BLaER1 (cell line): ENCODE measurements at regions not wholly inside any gene's neighbourhood (a gene's known extent, or its start where the extent isn't known, plus 50 kb on each side); places are given as distances from the start of the nearest gene placed in this dataset.
"Not testable (repeated sequence)": the region's sequence is repeated elsewhere in the genome, so short reads cannot be mapped to it uniquely, and the experiment has no call there.

Experiments used
- H3K27ac ChIP-seq: shearing (Covaris generic); formaldehyde crosslinking; 2 replicates; pipeline ENCODE4 v1.8.1; 2022
- H3K27me3 ChIP-seq: shearing (Covaris generic); formaldehyde crosslinking; 2 replicates; pipeline ENCODE4 v1.8.1; 2022
- H3K36me3 ChIP-seq: shearing (Covaris generic); formaldehyde crosslinking; 2 replicates; pipeline ENCODE4 v1.8.1; 2022
- H3K4me1 ChIP-seq: shearing (Covaris generic); formaldehyde crosslinking; 2 replicates; pipeline ENCODE4 v1.8.1; 2022
- H3K4me2 ChIP-seq: shearing (Covaris generic); formaldehyde crosslinking; 2 replicates; pipeline ENCODE4 v1.8.1; 2022
- H3K4me3 ChIP-seq: shearing (Covaris generic); formaldehyde crosslinking; 2 replicates; pipeline ENCODE4 v1.8.1; 2022
- H3K9ac ChIP-seq: shearing (Covaris generic); formaldehyde crosslinking; 2 replicates; pipeline ENCODE4 v1.8.1; 2022
- H3K9me3 ChIP-seq: shearing (Covaris generic); formaldehyde crosslinking; 2 replicates; pipeline ENCODE4 v1.8.1; 2022
- H4K20me1 ChIP-seq: shearing (Covaris generic); formaldehyde crosslinking; 2 replicates; pipeline ENCODE4 v1.8.1; 2022
- Cebpa-rat ChIP-seq: shearing (Covaris generic); IDR thresholded peaks from 2 replicates; pipeline ENCODE4 v1.8.1; 2022

DNA sequence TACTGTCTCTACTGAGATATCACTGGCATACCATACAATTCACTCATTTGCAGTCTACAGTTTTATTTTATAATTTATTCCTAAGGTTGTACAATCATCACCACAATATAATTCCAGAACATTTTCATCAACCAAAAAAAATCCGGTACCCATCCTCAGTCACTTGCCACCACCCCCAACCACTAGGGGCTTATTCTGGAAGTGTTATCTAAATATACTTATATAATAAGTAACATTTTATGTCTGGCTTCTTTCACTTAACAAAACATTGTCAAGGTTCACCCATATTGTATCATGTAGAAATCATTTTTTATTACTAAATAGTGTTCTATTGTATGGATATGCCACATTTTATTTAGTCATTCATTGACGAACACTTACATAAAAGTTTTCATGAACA lies 440.8 kb downstream of the RNF144A start:
- no peak overlapping the region for H3K9ac ChIP-seq
- no peak overlapping the region for H3K4me2 ChIP-seq
- TF ChIP-seq Cebpa-rat = no peak
- H3K4me3 ChIP-seq = no peak overlapping the region
- H4K20me1 ChIP-seq = no peaks in the 10 kb centered on the region
- no peaks in the 10 kb centered on the region for H3K36me3 ChIP-seq
- no peaks in the 10 kb centered on the region for H3K4me1 ChIP-seq
- H3K27ac ChIP-seq = no peak overlapping the region
- H3K9me3 ChIP-seq = no peaks in the 10 kb centered on the region
- no peaks in the 10 kb centered on the region for H3K27me3 ChIP-seq

DNA sequence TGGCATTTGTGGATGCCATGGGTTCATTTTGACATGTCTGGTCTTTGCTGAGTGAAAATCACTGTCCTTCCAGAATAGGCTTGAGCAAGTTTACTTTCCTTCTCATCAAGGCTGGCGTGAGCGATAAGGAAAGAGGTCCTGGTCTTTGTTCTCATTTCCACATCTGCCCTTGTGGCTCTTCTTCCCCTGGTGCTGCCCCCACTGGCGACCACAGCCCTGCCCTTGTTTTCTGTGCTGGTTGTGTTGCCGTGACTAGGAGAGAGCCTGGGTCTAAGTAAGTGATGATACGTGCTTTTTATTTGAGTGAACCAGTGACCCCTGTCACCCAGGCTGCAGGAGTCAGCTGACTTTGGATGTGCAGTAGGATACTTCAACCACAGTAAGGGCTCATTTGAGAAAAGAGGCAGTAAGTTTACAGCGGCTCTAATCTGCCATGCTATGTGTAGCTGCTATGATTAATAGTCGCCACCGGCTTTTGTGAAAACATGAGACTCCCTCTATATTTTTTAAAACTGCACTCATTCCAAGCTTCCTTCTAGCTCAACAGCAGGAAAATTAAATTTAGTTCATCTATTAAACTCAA lies 441.7 kb downstream of the RNF144A start:
- H3K36me3 ChIP-seq = no peaks in the 10 kb centered on the region
- TF ChIP-seq Cebpa-rat = no peak

DNA sequence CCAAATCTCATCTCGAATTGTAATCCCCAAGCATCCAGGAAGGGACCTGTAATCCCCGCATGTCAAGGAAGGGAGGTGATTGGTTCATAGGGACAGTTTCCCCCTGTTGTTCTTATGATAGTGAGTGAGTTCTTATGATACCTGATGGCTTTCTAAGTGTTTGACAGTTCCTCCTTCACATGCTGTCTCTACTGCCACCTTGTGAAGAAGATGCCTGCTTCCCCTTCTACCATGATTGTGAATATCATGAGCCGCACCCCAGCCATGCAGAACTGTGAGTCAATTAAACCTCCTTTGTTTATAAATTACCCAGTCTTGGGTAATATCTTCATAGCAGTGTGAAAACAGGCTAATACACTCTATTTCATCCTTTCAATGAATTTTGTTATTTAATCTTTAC lies 446.7 kb downstream of the RNF144A start:
- TF ChIP-seq Cebpa-rat = no peak
- Histone ChIP-seq H3K9ac (no peak overlapping the region), H3K36me3 (no peaks in the 10 kb centered on the region), H3K27ac (no peak overlapping the region), H3K4me3 (no peak overlapping the region), H3K9me3 (peaks cover 13% of the 10 kb centered on the region), H3K4me2 (no peak overlapping the region), H4K20me1 (no peaks in the 10 kb centered on the region), H3K4me1 (peaks cover 13% of the 10 kb centered on the region), H3K27me3 (no peaks in the 10 kb centered on the region)

More for the DNA sequence above, 441.7 kb downstream of the RNF144A start:
- Histone ChIP-seq H3K4me1 (no peaks in the 10 kb centered on the region), H3K27me3 (no peaks in the 10 kb centered on the region), H3K9me3 (no peaks in the 10 kb centered on the region), H3K4me3 (no peak overlapping the region), H3K27ac (no peak overlapping the region), H3K4me2 (no peak overlapping the region), H3K9ac (no peak overlapping the region), H4K20me1 (no peaks in the 10 kb centered on the region)

DNA sequence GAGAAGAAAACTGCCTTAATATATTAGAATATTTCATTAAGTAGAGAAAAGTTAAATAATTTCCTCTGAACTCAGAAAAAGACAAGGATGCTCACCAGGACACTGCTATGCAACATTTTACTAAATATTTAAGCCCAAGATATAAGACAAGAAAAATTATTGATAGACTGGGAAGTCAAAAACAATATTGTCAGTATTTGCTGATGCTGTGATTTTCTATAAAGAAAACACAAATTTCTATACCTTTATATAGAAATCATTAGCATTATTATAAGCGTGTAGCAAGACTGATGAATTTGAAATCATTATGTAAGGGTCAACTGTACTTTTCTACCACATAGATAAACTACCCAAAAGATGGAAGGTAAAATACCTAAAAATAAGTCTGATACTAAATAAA lies 451.0 kb downstream of the RNF144A start:
- Histone ChIP-seq H3K9me3 (peaks cover 15% of the 10 kb centered on the region), H3K4me2 (no peak overlapping the region), H3K9ac (no peak overlapping the region), H3K36me3 (no peaks in the 10 kb centered on the region), H3K27ac (no peak overlapping the region), H3K4me1 (peaks cover 13% of the 10 kb centered on the region), H4K20me1 (no peaks in the 10 kb centered on the region), H3K27me3 (no peaks in the 10 kb centered on the region), H3K4me3 (no peak overlapping the region)
- TF ChIP-seq Cebpa-rat = no peak

DNA sequence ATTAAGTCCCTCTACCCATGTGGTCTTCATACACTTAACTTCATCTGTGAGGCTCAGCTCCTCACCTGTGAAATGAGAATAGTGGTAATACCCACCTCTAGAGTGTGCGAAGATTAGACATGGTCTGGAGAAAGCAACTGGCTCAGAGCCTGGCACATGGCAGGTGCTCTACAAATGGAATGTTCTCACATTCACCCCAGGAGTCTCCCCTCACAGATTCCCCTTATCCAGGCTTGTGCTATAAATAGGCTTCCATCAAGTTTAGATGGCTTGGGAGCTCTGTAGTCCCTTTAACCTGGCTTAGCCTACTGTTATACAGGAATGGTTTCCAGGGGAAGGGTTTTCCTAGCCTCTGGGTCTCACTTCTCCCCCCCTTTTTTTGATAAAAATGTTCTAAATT lies 455.9 kb downstream of the RNF144A start:
- Histone ChIP-seq H3K36me3 (no peaks in the 10 kb centered on the region), H4K20me1 (no peaks in the 10 kb centered on the region)

DNA sequence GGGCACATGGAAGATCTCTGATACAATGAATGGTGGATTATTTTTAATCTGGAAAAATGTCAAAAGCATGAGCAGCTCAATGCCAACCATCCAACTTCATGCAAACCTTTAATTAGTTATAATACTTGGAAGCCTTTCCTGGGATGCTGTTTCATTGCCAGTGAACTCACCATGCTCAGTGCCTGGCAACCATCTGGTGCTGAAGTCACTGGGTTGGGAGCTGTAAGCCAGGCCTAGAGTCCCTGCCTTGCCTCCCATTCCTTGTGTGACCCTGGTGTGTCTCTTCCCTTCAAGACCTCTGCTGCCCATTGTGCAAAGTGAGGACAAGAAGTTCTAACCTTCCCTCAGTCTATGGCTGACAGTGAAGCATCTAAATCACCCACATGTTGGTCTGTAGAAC lies 458.7 kb downstream of the RNF144A start:
- Histone ChIP-seq H3K4me3 (no peak overlapping the region), H3K27me3 (no peaks in the 10 kb centered on the region), H3K9me3 (no peaks in the 10 kb centered on the region), H4K20me1 (no peaks in the 10 kb centered on the region), H3K27ac (no peak overlapping the region), H3K36me3 (no peaks in the 10 kb centered on the region), H3K4me1 (peaks cover 24% of the 10 kb centered on the region), H3K9ac (no peak overlapping the region), H3K4me2 (no peak overlapping the region)
- TF ChIP-seq Cebpa-rat = no peak

More for the DNA sequence above, 455.9 kb downstream of the RNF144A start:
- Histone ChIP-seq H3K4me2 (no peak overlapping the region), H3K4me1 (peaks cover 7% of the 10 kb centered on the region), H3K4me3 (no peak overlapping the region), H3K9ac (no peak overlapping the region), H3K9me3 (peaks cover 7% of the 10 kb centered on the region), H3K27me3 (no peaks in the 10 kb centered on the region), H3K27ac (no peak overlapping the region)
- no peak for TF ChIP-seq Cebpa-rat

DNA sequence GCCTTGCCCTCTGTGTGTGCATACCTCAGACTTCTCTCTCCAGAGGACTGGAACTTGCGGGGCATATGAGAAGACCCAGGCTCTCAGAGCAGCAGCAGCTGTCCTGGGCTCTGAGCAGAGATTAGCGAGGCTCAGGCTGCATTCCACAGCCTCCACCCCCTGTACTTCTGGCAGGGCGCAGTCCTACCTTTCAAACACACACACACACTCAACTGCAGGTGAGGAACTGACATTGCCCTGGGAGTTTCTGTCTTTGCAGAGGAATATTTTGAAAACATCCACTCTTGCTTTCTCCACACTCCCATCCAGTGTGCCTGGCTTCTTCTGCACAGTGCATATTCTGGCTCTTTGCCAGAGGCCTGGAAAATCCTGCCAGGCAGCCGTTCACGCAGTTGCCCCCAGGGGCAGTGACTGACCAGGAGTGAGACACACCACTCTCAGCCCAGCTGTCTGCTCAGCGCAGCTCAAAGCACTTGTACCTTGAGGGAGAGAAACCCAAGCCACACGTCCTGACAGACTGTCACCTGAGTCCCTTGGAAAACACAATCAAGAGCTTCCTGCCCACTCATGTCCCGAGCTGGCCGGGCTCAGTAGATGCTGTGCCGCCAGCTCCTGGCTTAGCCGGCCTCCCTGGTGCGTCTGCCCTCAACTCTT lies 460.8 kb downstream of the RNF144A start:
- TF ChIP-seq Cebpa-rat = no peak
- H3K4me2 ChIP-seq = peak overlapping the region; percentile 79
- peaks cover 44% of the 10 kb centered on the region for H3K4me1 ChIP-seq
- no peak overlapping the region for H3K4me3 ChIP-seq
- peak overlapping the region; percentile 25; the same call in 1 of the 2 replicates for H3K27ac ChIP-seq
- H3K36me3 ChIP-seq = no peaks in the 10 kb centered on the region
- no peaks in the 10 kb centered on the region for H3K27me3 ChIP-seq
- no peak overlapping the region for H3K9ac ChIP-seq
- no peaks in the 10 kb centered on the region for H3K9me3 ChIP-seq
- H4K20me1 ChIP-seq = no peaks in the 10 kb centered on the region

DNA sequence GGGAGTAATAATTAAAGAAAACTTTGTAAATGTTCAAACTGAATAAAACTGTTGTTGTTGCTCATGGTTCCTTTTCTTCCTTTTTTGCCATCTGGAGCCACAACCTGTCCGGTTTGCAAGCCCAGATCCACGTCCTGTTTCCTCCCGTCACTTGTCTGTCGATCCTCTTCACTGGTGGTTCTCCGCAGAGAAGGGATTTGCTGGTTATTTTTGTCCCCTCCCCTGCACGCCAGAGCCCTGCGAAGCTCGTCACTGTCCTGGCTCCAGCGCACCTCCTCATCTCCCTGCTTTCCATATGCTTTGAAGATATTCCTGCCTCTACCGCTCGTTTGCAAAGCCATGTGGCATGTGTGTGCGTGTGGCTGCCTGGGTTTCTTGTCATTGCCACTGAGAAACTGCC lies 461.4 kb downstream of the RNF144A start:
- peak overlapping the region; percentile 25; the same call in 1 of the 2 replicates for H3K27ac ChIP-seq
- H3K4me2 ChIP-seq = peak overlapping the region; percentile 79
- no peaks in the 10 kb centered on the region for H3K9me3 ChIP-seq
- no peaks in the 10 kb centered on the region for H3K36me3 ChIP-seq
- no peaks in the 10 kb centered on the region for H4K20me1 ChIP-seq
- H3K9ac ChIP-seq = no peak overlapping the region
- no peak for TF ChIP-seq Cebpa-rat
- H3K27me3 ChIP-seq = no peaks in the 10 kb centered on the region
- H3K4me3 ChIP-seq = no peak overlapping the region
- peaks cover 44% of the 10 kb centered on the region for H3K4me1 ChIP-seq

DNA sequence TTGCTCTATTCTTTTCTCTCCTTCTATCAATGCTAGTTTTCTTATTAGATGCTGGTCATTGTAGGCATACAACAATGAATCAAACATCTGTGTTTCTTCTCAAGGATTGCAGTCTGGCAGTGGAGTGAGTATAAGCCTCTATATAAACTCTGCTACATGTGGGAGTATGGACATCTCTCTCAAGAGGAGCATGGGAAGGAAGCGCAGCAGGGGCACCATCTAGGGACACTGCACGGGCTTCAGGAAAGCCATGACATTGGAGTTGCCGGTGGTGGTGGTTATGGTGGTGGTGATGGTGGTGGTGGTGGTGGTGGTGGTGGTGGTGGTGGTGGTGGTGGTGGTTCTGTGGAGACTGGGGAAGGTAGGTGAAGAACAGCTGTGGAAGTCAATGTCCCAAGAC lies 462.6 kb downstream of the RNF144A start:
- H3K4me3 ChIP-seq = no peak overlapping the region
- TF ChIP-seq Cebpa-rat = no peak
- H3K9me3 ChIP-seq = no peaks in the 10 kb centered on the region
- H4K20me1 ChIP-seq = no peaks in the 10 kb centered on the region
- no peaks in the 10 kb centered on the region for H3K36me3 ChIP-seq
- H3K9ac ChIP-seq = no peak overlapping the region
- H3K27ac ChIP-seq = no peak overlapping the region
- peaks cover 52% of the 10 kb centered on the region for H3K4me1 ChIP-seq
- no peaks in the 10 kb centered on the region for H3K27me3 ChIP-seq
- H3K4me2 ChIP-seq = no peak overlapping the region

DNA sequence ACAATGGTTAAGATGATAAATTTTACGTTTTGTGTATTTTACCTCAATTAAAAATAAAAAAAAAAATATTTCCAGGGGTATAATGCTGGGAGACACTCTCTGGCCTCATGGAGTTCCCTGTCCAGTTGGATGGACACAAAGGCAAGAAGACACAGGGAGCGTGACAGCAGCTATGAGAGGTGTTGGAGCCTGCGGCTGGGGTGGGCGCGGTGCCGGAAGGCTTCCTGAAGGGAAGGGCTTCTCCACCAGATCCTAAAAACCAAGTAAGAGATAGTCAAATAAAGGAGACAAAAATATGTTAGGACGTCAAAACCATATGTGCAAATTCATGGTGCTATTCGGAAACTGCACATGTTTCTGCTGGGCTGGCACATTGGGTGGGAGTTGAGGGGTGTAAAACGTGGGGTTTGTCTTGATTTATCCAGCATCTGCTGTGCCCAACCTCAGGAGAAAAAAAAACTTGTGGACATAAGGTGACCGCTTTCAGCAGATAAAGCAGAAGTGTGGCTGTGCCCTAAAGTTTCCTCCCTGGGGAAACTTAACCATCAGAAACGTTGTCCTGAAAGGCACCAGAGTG lies 467.6 kb downstream of the RNF144A start:
- Histone ChIP-seq H3K27me3 (no peaks in the 10 kb centered on the region), H3K4me1 (peaks cover 45% of the 10 kb centered on the region), H3K9me3 (no peaks in the 10 kb centered on the region), H3K36me3 (no peaks in the 10 kb centered on the region), H3K4me3 (no peak overlapping the region), H3K4me2 (peak overlapping the region; percentile 72), H3K27ac (0 out of 2 replicates have a peak overlapping the region, but pooled peaks have one; percentile 11), H4K20me1 (no peaks in the 10 kb centered on the region), H3K9ac (no peak overlapping the region)
- no peak for TF ChIP-seq Cebpa-rat

DNA sequence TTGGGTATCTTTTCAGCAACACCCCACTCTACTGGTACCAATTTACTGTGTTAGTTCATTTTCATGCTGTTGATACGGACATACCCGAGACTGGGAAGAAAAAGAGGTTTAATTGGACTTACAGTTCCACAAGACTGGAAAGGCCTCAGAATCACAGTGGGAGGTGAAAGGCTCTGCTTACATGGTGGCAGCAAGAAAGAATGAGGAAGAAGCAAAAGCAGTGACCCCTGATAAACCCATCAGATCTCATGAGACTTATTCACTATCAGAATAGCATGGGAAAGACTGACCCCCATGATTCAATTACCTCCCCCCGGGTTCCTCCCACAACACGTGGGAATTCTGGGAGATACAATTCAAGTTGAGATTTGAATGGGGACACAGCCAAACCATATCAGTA lies 473.1 kb downstream of the RNF144A start:
- not testable (repeated sequence) for H3K4me3 ChIP-seq, H3K4me2 ChIP-seq, H3K4me1 ChIP-seq, H3K9ac ChIP-seq, H4K20me1 ChIP-seq, H3K27ac ChIP-seq, H3K36me3 ChIP-seq, H3K27me3 ChIP-seq, H3K9me3 ChIP-seq
